A673 (cell line): ENCODE measurements at regions not wholly inside any gene's neighbourhood (a gene's known extent, or its start where the extent isn't known, plus 50 kb on each side); places are given as distances from the start of the nearest gene placed in this dataset.
"Not testable (repeated sequence)": the region's sequence is repeated elsewhere in the genome, so short reads cannot be mapped to it uniquely, and the experiment has no call there.

ENCODE experiments used
- EZH2 ChIP-seq: fragments of 200-600 bp; sonication (generic); IDR thresholded peaks from 2 replicates; pipeline ENCODE4 v1.6.1; 2017; ENCODE audit warnings: borderline replicate concordance, low read depth, mild to moderate bottlenecking, mixed read lengths, antibody characterized with exemption, low read length; ENCODE audit not compliant: poor library complexity, severe bottlenecking
- TF ChIP-seq, protein P1 (sequence below): fragments of 300-800, 200-600 bp; sonication (generic); conservative IDR thresholded peaks from 2 replicates; pipeline ENCODE4 v1.5.1; 2017; ENCODE audit warnings: low read depth, mild to moderate bottlenecking, antibody characterized with exemption, low read length, moderate library complexity, mixed read lengths

DNA sequence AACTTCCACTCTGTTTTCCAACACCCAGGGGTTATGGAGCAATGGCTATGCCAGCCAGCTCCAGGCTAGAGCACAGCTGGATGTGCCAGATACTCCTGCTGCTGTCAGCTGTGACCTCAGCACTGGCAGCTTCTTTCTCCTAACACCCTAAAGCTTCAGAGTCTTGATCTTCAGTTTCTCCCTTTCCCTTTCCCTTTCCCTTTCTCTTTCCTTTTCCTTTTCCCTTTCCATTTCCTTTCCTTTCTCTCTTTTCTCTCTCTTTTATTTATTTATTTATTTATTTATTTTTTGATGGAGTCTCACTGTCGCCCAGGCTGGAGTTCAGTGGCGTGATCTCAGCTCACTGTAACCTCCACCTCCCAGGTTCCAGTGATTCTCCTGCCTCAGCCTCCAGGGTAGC lies 237.0 kb downstream of the ZNF37A start:
- TF ChIP-seq, protein P1, sequence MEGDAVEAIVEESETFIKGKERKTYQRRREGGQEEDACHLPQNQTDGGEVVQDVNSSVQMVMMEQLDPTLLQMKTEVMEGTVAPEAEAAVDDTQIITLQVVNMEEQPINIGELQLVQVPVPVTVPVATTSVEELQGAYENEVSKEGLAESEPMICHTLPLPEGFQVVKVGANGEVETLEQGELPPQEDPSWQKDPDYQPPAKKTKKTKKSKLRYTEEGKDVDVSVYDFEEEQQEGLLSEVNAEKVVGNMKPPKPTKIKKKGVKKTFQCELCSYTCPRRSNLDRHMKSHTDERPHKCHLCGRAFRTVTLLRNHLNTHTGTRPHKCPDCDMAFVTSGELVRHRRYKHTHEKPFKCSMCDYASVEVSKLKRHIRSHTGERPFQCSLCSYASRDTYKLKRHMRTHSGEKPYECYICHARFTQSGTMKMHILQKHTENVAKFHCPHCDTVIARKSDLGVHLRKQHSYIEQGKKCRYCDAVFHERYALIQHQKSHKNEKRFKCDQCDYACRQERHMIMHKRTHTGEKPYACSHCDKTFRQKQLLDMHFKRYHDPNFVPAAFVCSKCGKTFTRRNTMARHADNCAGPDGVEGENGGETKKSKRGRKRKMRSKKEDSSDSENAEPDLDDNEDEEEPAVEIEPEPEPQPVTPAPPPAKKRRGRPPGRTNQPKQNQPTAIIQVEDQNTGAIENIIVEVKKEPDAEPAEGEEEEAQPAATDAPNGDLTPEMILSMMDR = not testable (repeated sequence)
- not testable (repeated sequence) for TF ChIP-seq EZH2
